EH (cell line): ENCODE measurements at regions not wholly inside any gene's neighbourhood (a gene's known extent, or its start where the extent isn't known, plus 50 kb on each side); places are given as distances from the start of the nearest gene placed in this dataset.

Experiments used
- DNase-seq: peaks from one replicate; pipeline ENCODE4 v3.0.0-alpha.2; 2015; ENCODE audit warnings: low read depth

DNA sequence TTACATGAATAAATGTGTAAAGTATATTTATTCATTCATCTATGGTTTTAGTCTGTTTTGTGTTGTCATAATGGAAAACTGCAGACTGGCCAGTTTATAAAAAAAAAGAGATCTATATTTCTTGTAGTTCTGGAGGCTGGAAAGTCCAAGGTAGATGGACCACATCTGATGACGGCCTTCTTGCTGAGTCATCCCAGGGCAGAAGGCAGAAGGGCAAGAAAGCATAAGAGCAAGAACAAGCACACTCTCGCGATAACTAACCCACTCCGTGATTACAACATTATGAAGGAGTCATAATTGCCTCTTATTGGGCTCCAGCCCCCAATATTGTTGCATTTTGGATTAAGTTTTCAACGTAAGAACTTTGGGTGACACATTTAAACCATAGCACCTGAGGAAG is 180.4 kb upstream of the DAB2 start:
- no peak for DNase-seq

DNA sequence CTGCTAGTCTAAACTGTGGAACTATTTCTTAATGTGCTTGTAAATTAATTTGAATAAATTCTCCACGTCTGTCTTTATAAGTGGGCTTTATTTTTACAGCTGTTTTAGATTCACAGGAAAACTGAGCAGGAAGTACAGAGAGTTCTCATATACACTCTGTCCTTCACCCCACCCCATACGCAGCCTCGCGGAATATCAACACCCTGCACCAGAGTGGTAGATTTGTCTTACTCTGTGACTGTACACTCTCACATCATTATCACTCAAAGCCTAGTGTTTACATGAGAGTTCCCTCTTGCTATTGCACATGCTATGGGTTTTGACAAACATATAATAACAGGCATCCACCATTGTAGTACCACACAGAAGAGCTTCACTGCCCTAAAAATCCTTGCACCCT is 179.7 kb upstream of the DAB2 start:
- no peak for DNase-seq

DNA sequence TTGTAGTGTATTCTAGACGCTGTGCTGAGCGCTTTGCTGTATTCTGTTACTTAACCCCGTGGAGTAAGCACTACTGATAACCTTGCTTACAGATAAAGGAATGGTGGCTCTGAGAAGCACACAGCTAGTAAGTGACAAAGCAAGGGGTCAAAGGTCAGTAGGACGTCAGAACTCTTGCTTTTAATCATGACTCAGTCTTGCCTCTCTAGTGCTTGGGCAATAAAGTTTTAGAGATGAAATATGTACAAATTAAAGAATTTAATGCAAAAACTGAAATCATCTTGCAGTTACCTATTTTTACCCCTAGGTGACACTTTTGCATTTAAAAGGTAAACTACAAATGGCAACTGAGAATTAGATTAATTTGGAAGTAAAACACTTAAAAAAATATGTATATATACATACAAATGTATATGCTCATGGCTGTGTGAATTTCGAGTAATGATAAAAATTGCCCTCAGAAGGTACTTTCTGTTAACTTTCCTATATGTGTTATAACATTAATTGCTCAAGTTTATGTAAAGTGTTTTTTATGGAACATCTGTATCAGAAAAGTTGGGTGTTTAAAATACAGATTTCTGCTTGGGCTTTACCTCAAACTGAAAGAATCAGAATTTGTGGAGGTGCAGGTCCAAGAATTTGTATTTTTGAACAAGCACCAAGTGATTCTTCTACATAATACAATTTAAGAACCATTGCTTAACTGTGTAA is 175.1 kb upstream of the DAB2 start:
- DNase-seq = peak; percentile 50

DNA sequence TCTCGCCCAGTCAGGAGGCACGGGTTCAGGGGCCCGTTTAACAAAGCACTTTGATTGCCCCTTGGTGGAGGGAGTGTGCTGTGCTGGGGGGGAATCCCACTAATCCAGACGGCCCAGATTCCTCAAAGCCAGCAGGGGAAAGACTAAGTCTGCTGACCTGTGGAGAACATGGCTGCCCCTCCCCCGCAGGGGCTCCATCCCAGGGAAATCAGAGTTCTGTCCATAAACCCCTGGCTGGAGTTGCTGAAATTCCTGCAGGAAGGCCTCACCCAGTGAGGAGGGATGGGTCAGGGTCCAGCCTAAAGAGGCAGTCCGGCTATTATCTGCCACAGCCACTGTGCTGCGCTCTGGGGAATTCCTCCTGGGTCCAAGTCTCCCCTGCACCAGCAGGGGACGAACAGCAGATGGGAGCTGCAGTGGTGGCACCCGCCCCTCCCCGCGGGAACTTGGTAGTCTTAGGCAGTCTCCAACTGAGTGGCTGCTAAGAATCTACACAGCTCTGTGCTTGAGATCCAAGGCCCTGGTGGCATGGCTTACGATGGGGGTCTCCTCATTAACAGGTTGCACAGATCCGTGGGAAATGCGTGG is 174.0 kb upstream of the DAB2 start:
- no peak for DNase-seq

DNA sequence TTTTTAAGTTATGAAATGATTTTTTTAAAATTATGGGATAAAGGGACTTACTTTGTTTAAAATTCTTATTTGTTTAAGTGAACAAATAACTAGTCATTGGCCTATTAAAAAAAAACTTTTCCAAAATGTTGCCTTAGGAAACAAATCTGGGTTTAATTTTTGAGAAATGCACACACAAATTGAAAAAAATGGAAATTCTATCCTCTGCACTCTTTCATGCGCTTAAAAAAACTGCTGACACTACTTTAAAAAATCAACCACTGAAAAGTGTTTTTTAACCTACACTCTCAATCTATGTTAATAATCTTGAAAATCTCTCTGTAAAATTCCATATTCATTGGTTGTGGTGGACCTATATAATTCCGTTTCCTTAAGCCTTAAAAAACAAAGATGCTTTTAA is 163.4 kb upstream of the DAB2 start:
- no peak for DNase-seq

DNA sequence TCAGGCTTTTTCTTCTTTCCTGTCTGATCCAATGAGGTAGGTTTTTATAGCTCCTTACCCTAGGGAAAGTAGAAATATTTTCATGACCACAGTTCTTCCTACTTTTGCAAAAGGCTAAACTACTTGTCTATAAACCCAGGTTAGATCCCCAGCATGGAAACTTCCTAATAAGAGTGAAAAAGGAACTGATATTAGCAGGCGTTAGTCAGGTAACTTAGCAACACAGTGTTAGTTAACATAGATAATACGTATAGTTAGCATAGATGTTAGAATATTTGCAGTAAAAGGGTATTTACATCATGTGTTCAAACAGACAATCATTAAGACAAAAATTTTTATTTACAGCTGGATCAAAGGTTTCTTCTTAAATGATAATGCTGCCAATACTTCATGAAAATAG is 162.9 kb upstream of the DAB2 start:
- DNase-seq = no peak

DNA sequence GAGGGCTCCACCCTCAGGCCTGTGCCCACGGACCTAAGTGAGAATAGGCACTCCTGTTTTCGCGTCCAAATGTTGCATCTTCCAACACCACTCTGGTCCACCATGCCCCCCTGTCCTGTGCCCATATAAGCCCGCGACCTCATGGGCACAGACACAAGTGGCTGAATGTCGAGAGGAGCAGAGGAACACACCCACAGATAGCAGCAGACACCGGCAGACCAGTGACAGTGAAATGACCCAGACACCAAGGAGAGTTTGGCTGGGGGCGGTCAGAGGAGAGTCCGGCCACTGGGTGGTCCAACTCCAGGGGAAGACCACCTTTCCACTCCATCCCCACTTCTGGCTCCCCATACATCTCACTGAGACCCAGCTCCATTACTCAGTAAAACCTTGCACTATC is 161.4 kb upstream of the DAB2 start:
- DNase-seq = no peak

DNA sequence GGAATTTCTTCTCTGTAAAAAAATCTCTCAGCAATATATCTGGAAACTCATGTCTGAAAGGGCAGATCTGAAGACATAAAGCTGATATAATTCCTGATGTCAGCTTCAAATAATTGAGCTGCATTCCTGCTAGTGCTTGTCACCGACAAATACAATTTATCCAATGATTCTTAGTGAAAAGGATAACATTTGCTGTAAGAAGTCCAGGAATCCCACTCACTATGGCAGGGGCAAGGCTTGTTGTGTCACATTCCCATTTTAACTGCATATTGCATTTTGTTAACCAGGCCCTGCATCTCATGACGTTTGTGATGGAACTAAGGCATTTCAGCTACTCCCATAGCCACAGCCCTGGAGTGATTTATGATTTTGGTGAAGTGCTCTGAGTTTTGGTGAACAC is 160.1 kb upstream of the DAB2 start:
- DNase-seq = peak; percentile 62

DNA sequence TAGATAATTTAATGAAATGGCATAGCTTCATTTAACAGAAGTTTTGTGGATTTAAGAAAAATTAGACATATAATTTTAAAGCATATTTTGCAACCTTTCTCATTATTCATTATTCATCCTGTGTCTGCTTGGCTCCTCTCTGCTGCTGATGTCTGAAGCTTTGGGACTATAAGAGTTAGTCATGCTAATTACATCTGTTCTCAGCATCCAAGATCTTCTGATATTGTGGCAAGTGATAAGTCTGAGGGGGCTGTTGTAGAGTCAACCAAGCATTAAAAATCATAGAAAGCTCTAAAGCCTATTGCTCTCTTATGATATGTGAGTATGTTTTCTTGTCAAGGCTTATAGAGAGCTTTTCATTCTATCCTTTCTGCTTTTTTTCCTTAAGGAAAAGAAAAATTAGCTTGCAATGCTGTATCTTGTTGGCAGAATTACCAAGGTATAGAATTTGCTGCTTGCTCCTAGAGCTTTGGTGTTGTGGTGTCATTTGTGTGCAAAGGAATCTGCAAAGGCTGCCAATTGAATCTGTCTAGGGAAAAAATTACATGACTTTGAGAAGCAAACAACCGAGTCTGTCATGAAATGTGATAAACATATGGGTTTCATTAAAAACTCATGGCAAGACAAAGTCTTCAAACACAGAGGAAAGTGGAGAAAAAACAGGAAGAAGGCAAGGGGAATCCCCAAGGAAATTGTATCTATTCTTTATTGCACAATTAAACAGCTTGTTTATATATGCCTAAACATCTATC is 156.1 kb upstream of the DAB2 start:
- peak; percentile 73 for DNase-seq

DNA sequence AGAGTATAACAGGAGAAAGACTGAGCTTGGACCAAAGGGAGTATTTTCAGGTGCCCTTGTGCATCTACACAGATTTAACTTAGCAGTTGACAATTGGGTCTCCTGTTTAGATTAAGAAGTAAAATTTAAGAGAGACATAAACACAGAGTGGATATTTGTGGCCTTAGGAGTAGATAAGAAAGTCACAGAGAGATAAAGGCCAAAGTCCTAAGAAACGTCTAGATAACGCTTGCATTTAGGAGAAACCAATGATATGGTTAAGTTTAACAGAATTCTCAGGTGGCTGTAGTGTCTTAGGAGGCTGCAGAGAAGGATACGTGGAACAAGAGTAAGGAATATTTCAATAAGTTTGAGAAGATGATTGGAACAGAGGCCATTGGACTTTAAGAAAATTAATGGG is 155.0 kb upstream of the DAB2 start:
- no peak for DNase-seq

DNA sequence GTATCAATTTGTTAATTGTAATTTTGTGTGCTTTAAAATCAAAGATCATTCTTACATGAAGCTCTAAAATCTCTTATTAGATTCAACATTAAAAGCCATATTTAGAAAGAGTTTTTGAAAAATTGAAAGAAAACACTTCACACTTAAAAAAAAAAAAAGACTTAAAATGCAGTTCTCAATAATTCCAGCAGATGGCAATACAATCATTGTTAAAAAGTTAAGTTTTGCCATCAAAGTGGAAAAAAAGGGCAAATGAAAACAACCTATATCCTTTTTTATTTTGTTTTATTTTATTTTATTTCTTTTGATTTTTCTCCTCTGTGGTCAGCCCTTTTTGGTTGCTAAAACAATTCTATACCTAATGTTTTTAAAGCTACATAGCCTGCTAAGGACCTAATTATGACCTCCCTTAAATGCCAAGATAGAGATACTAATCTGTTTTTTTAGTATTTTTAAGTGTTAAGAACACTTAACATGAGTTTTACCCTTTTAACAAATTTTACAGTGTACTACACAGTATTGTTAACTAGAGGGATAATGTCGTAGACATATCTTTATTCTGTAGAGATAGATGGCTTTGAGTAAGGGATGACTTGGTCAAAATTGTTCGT is 154.2 kb upstream of the DAB2 start:
- DNase-seq = peak; percentile 22

DNA sequence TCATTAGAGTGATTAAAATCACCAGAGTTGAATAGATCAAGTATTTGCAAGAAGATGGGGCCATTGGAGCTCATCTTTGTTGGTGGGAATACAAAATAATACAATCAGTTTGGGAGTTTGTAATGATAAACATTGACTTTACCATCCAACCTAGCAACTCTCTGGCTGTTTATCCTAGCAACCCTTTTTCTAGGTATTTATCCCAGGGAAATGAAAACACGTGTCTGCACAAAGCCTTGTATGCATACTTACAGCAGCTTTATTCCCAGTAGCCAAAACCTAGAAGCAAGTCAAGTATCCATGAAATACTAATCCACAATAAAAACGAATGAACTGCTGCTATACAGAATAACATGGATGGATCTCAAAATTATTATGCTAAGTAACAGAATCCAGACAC is 152.7 kb upstream of the DAB2 start:
- no peak for DNase-seq

DNA sequence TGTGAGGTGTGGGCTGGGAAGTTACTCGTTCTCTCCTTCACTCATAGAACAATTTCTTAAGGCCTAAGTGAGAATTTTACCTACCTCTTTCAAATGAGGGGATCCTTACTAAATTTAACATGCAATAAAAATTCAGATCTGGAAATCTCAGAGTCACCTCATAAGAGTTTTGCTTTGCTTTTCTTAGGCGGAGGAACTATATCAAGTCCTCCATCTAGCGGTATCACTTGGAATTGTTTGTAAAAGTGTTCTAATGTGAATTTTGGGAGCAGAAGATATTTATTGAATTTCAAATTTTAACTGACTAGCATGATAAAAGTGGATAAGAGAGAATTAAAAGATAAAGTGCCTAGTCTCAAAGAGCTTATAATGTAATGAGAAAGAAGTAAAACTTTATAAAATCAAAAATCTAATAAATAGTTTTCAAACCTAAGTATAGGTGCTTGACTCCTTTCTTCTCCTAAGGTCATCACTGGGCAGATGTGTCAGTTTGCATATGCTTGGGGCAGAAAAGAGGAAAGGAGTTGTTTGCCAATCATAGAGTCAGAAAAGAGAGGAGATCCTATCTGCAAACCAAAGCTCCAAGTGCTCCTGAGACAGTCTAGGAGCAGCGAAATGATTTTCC is 145.7 kb upstream of the DAB2 start:
- DNase-seq = peak; percentile 57

DNA sequence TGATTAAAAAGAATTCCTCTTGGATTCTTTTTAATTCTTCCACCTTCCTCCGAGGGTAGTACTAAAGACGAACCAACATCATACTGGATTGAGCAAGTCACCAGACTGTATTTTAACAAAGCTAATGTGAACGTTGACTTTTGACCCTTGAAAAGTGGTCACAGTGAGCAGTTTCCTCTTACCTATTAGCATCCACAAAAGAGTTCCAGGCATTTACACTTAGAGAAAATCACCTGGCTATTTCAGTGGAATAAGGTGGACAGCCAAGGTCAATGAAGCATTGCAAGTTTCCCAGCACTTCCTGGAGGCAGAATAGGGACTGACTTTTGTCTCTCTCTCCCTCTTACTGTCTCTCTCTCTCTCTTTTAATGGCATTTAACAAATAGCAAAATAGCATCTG is 145.1 kb upstream of the DAB2 start:
- no peak for DNase-seq

DNA sequence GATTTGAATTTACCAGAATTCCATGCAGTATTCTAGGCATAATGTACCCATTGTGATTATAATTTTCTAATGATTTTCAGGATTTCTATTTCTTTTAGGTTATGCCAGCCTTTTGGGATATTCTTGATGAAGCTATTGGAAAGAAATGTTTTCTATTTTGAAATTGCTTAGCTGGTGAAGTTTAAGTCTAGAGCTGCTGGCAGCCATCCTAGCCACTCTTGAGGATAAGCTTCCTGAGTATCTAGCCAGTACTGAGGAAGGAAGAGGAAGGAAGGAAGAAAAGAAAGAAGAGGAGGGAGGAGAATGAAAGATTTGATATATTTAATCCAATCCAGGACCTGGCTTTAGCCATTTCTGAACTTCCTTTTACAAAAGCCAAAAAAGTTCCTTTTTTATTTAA is 142.1 kb upstream of the DAB2 start:
- DNase-seq = no peak

DNA sequence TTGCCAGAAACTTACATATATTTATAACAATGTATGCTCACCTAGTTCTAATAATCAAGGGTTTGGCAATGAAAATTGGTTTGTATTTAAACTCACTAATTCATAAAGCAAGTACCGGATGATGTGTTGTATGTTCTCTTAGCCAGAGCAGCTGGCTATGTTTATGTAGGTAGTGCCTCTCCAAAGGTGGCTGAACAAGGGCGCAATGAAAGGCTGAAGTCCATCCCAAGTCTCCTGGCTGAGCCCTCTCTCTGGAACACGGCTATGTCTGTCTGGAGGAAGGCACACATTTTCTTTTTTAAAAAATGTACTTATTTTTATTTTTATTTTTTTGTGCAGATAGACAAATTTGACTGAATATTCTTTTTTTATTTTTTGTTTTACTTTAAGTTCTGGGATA is 141.2 kb upstream of the DAB2 start:
- DNase-seq = no peak

DNA sequence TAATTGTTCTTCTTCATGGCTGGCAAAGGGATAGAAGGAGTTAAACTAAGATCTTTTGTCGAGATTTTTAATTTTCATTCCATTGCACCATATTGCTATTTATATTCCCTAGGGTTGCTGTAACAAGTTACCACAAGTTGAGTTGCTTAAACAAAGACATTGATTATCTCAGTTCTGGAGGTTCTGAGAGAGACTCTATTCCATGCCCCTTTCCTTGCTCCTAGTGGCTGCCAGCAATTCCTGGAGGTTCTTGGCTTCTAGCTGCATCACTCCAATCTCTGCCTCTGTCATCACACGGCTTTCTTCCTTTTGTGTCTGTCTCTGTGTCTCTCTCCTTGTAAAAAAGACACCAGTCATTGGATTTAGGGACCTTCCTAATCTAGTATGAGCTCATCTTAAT is 136.6 kb upstream of the DAB2 start:
- DNase-seq = no peak

DNA sequence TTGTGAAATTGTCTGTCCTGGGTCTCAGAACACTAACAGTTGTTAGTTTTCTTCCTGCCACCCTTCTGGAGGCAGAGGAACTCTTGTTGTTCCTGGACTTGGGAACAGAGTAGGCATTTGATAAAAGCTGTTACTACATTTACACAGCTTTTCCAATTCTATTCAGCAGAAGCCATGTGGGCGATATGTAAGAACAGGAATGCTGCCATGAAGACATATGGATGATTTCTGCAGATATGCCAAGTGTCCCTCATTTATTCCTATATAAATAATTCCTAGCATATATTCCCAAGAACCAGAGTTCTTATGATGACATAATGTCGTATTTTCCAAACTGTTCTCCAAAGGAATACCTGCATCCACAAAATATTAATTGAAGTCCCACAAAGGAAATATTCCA is 135.9 kb upstream of the DAB2 start:
- DNase-seq = no peak

DNA sequence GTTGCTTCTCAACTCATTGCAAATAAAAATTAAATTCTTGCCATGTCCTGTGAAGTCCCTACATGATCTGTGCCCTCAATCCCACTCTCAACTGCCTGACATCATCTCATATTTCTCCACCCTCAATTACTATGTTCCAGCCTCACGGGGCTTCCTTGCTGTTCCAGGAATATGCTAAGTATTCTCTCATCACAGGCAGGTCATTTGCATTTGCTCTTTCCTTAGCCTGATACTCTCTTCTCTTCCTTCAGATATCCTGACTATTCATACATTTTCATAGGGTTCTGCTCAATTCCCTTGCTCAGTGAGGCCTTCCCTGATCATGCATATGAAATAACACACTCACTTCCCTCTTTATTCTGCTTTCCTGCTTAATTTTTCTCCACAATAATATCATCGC is 135.1 kb upstream of the DAB2 start:
- DNase-seq = no peak

DNA sequence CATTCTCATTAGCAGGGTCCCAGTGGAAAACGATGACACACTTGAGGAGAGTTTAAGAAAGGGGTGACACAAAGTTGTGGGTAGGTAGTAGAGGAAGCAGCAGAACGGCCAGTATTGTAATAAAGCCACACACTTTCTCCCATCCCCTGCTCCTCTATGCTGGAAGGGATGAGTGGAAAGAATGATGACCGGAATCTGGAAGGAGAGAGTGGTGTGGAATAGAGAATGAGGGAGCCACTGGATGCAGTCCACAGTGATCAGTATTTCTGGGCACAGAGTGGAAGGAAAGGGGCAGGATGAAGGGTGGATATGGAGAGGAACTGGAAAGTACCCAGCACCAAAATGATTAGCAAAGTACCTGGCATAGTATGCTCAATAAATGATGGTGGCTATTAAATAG is 133.8 kb upstream of the DAB2 start:
- DNase-seq = no peak

DNA sequence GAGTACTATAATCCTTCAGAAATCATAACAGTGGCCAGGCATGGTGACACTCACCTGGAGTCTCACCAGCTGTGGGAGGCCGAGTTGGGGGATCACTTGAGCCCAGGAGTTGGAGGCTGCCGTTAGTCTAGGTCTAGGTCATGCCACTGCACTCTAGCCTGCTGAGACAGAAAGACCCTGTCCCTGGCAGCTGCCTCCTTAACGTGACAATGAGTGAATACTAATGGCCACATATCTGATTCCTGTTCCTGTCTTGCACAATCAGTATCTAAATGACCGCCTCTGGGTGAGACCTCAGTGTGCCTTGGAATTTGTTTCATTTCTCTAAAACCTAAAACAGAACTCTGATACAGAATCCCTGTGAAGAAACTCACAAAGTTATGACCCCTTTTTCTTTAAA is 131.0 kb upstream of the DAB2 start:
- DNase-seq = no peak

DNA sequence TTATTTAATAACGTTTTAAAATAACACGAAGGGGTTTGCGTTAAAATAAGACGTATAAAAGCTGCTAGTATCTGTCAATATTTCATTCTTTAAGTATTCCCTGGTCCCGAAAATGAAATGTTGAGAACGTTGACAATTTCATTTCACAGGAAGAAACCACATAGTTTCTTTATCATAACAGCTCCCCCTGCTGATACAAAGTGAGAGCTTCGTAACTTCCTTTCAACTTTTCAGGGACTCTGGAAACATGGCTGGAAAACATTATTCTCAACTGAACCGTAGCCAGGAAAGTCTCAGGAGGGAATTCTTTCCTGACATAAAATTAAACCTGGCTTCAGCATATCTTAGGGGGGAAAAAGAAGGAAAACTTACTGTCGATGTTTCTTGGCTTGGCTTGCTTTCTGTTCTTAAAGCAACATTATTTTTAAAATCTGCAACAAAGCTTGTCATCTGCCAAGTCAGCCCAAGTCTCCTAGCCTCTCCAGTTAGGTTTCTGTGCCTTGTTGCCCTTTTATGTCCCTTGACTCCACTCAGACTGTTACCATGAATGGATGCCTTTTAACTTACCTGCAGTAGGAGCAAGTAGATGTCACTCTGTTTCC is 122.9 kb upstream of the DAB2 start:
- peak; percentile 76 for DNase-seq
